ENCODE measurements at regions not wholly inside any gene's neighbourhood (a gene's known extent, or its start where the extent isn't known, plus 50 kb on each side); places are given as distances from the start of the nearest gene placed in this dataset.

DNA sequence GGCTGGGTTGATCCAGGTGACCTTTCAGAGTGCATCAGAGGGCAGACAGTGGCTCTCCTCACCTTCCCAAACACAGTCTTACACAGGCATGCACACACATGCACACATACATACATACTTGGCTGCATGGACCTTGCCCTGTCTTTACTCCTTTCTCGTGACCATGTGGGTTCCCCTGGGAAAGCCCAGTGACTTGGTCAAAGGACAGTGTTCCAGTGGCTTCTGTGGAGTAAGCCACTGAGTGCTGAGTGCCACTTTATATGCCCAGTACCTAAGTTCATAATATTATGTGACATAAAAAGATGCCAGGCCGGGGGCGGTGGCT, 249.4 kb downstream of the MYCN start:
- H3K9me2 ChIP-seq (ENCODE audit: low read depth, low read length), result no peaks in the 10 kb centered on the region
- no peaks in the 10 kb centered on the region for H3K79me2 ChIP-seq (ENCODE audit: insufficient read depth, low read length)
- no peak overlapping the region for H3K4me3 ChIP-seq (ENCODE audit: low read depth, low read length, poor library complexity, severe bottlenecking)
- H3K36me3 ChIP-seq (ENCODE audit: insufficient read depth, low read length), result no peaks in the 10 kb centered on the region
- no peaks in the 10 kb centered on the region for H3K4me1 ChIP-seq (ENCODE audit: insufficient read depth, low read length, severe bottlenecking)
- no peak overlapping the region for H3K9ac ChIP-seq (ENCODE audit: low read length)
- H2AFZ ChIP-seq (ENCODE audit: low read length), result no peak overlapping the region
- H3F3A ChIP-seq (ENCODE audit: insufficient read depth, low read length), result no peaks in the 10 kb centered on the region
- H3K9me3 ChIP-seq (ENCODE audit: low read length), result no peaks in the 10 kb centered on the region
- H4K20me1 ChIP-seq (ENCODE audit: insufficient read depth, low read length), result no peaks in the 10 kb centered on the region
- no peak overlapping the region for H3K27ac ChIP-seq (ENCODE audit: low read depth, low read length, poor library complexity, severe bottlenecking)
- TF ChIP-seq EZH2 (IDR thresholded peaks at IDR 0.05; ENCODE audit: borderline replicate concordance, low read length), result no peak
- TF ChIP-seq CTCF (IDR thresholded peaks at IDR 0.05; ENCODE audit: low read length), result no peak
- no peak overlapping the region for H3K4me2 ChIP-seq (ENCODE audit: low read length)
- H3K27me3 ChIP-seq (ENCODE audit: insufficient read depth, low read length), result no peaks in the 10 kb centered on the region

DNA sequence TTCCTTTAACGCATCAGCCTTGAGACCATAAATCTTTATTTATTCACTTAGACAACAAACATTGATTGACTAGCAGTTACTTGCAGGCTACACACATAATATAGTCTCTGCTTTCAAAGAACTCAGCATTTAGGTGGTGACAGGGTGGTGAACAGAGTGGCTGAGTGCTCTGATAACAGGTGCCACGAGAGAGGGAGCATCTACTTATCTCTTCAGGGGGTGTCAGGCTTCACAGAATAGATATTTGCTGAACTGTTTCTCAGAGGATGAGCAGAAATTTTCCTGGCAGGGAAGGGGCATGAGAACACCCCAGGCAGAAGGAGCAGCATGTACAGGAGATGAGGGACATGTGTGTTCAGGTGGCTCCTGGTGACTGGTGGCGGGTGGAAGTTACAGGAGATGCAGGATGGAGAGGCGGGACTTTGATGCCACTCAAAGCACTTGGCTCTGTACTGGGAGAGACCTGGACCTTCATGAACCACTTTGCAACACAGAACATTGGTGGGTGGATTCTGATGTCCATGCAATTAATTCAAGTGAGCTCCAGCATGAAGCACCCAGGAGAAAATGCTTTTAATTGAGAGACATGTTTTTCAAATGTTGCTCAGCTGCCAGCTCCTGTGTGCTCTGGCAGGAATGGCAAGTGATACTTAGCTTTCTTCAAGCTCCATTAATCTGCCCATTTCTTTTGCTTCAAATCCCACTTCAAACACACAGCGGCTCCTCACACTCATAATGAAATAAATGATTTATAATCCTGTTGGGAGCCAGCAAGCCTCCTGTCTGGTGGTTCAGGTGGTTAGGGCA, 248.9 kb downstream of the MYCN start:
- no peaks in the 10 kb centered on the region for H3K27me3 ChIP-seq (ENCODE audit: insufficient read depth, low read length)
- H3K4me2 ChIP-seq (ENCODE audit: low read length), result no peak overlapping the region
- no peaks in the 10 kb centered on the region for H3K9me3 ChIP-seq (ENCODE audit: low read length)
- H3K4me1 ChIP-seq (ENCODE audit: insufficient read depth, low read length, severe bottlenecking), result no peaks in the 10 kb centered on the region
- H3K36me3 ChIP-seq (ENCODE audit: insufficient read depth, low read length), result no peaks in the 10 kb centered on the region
- TF ChIP-seq CTCF (IDR thresholded peaks at IDR 0.05; ENCODE audit: low read length), result no peak
- no peak for TF ChIP-seq EZH2 (IDR thresholded peaks at IDR 0.05; ENCODE audit: borderline replicate concordance, low read length)
- H4K20me1 ChIP-seq (ENCODE audit: insufficient read depth, low read length), result no peaks in the 10 kb centered on the region
- no peak overlapping the region for H3K27ac ChIP-seq (ENCODE audit: low read depth, low read length, poor library complexity, severe bottlenecking)
- no peak overlapping the region for H3K4me3 ChIP-seq (ENCODE audit: low read depth, low read length, poor library complexity, severe bottlenecking)
- no peaks in the 10 kb centered on the region for H3F3A ChIP-seq (ENCODE audit: insufficient read depth, low read length)
- no peak overlapping the region for H2AFZ ChIP-seq (ENCODE audit: low read length)
- no peaks in the 10 kb centered on the region for H3K79me2 ChIP-seq (ENCODE audit: insufficient read depth, low read length)
- no peak overlapping the region for H3K9ac ChIP-seq (ENCODE audit: low read length)
- no peaks in the 10 kb centered on the region for H3K9me2 ChIP-seq (ENCODE audit: low read depth, low read length)

- H3K4me2 ChIP-seq (ENCODE audit: low read length), result no peak overlapping the region
- no peaks in the 10 kb centered on the region for H3K4me1 ChIP-seq (ENCODE audit: insufficient read depth, low read length, severe bottlenecking)
- H3K27me3 ChIP-seq (ENCODE audit: insufficient read depth, low read length), result no peaks in the 10 kb centered on the region
- H3K9me2 ChIP-seq (ENCODE audit: low read depth, low read length), result no peaks in the 10 kb centered on the region
- H3K27ac ChIP-seq (ENCODE audit: low read depth, low read length, poor library complexity, severe bottlenecking), result no peak overlapping the region
- H2AFZ ChIP-seq (ENCODE audit: low read length), result no peak overlapping the region
- TF ChIP-seq EZH2 (IDR thresholded peaks at IDR 0.05; ENCODE audit: borderline replicate concordance, low read length), result no peak
- H3K79me2 ChIP-seq (ENCODE audit: insufficient read depth, low read length), result no peaks in the 10 kb centered on the region
- no peaks in the 10 kb centered on the region for H4K20me1 ChIP-seq (ENCODE audit: insufficient read depth, low read length)
- no peaks in the 10 kb centered on the region for H3F3A ChIP-seq (ENCODE audit: insufficient read depth, low read length)
- no peak overlapping the region for H3K9ac ChIP-seq (ENCODE audit: low read length)
- no peak overlapping the region for H3K4me3 ChIP-seq (ENCODE audit: low read depth, low read length, poor library complexity, severe bottlenecking)
- no peaks in the 10 kb centered on the region for H3K9me3 ChIP-seq (ENCODE audit: low read length)
- no peaks in the 10 kb centered on the region for H3K36me3 ChIP-seq (ENCODE audit: insufficient read depth, low read length)
Observed at GRCh38 chr2:16188261-16188890, 248.0 kb downstream of the MYCN start.

DNA sequence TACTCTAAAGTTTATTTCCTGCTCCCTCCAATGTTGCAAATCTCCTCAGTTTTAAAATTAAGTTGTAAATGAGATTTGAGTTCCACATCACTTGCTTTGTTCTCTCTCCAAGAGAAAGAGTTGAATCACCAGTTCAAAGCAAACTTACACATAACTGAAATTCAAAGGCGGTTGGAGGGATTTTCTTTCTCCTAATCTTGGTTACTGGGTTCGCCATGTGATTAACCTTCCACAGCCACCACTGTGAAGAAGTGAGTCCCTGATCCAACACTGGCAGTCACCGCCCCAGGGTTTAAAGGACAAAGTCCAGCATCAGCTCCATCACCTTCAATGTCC, 247.1 kb downstream of the MYCN start:
- Histone ChIP-seq H3K9me3 (ENCODE audit: low read length) (no peaks in the 10 kb centered on the region), H2AFZ (ENCODE audit: low read length) (no peak overlapping the region), H3K9ac (ENCODE audit: low read length) (no peak overlapping the region), H3K27ac (ENCODE audit: low read depth, low read length, poor library complexity, severe bottlenecking) (no peak overlapping the region), H3K9me2 (ENCODE audit: low read depth, low read length) (no peaks in the 10 kb centered on the region), H3K4me2 (ENCODE audit: low read length) (no peak overlapping the region), H3K36me3 (ENCODE audit: insufficient read depth, low read length) (no peaks in the 10 kb centered on the region), H3K4me3 (ENCODE audit: low read depth, low read length, poor library complexity, severe bottlenecking) (no peak overlapping the region), H4K20me1 (ENCODE audit: insufficient read depth, low read length) (no peaks in the 10 kb centered on the region), H3F3A (ENCODE audit: insufficient read depth, low read length) (no peaks in the 10 kb centered on the region), H3K4me1 (ENCODE audit: insufficient read depth, low read length, severe bottlenecking) (no peaks in the 10 kb centered on the region), H3K27me3 (ENCODE audit: insufficient read depth, low read length) (no peaks in the 10 kb centered on the region), H3K79me2 (ENCODE audit: insufficient read depth, low read length) (no peaks in the 10 kb centered on the region)
- TF ChIP-seq EZH2 (IDR thresholded peaks at IDR 0.05; ENCODE audit: borderline replicate concordance, low read length) (no peak), CTCF (IDR thresholded peaks at IDR 0.05; ENCODE audit: low read length) (no peak)
